COR-L47 (cell line): ENCODE measurements at regions not wholly inside any gene's neighbourhood (a gene's known extent, or its start where the extent isn't known, plus 50 kb on each side); places are given as distances from the start of the nearest gene placed in this dataset.

ENCODE experiments used
- DNase-seq: peaks from one replicate; lab custom pipeline; 2025; lab: John Stamatoyannopoulos, UW

- no peak for DNase-seq
Measured at GRCh38 chrX:20863649-20864048, 510.6 kb upstream of the CNKSR2 start.

GRCh38 chrX:20861113-20861512, 513.1 kb upstream of the CNKSR2 start:
- DNase-seq: no peak

GRCh38 chrX:20857746-20858145, 516.5 kb upstream of the CNKSR2 start:
- DNase-seq: no peak

- DNase-seq: no peak
Measured at GRCh38 chrX:20838477-20838876, 535.7 kb upstream of the CNKSR2 start.

- DNase-seq: peak; percentile 33
Measured at GRCh38 chrX:20829665-20830491, 544.3 kb upstream of the CNKSR2 start.

GRCh38 chrX:20825984-20826383, 548.2 kb upstream of the CNKSR2 start:
- DNase-seq: no peak

GRCh38 chrX:20803971-20804370, 537.3 kb upstream of the RPS6KA3 start:
- no peak for DNase-seq

GRCh38 chrX:20802036-20802435, 535.3 kb upstream of the RPS6KA3 start:
- DNase-seq: no peak

GRCh38 chrX:20796450-20796849, 529.7 kb upstream of the RPS6KA3 start:
- no peak for DNase-seq

GRCh38 chrX:20789103-20789502, 522.4 kb upstream of the RPS6KA3 start:
- DNase-seq: no peak

GRCh38 chrX:20767346-20767745, 500.6 kb upstream of the RPS6KA3 start:
- DNase-seq: no peak

GRCh38 chrX:20756585-20756984, 489.9 kb upstream of the RPS6KA3 start:
- no peak for DNase-seq

GRCh38 chrX:20753076-20753475, 486.4 kb upstream of the RPS6KA3 start:
- no peak for DNase-seq

- DNase-seq: no peak
Measured at GRCh38 chrX:20746690-20747089, 480.0 kb upstream of the RPS6KA3 start.

- no peak for DNase-seq
Measured at GRCh38 chrX:20743046-20743445, 476.3 kb upstream of the RPS6KA3 start.

GRCh38 chrX:20742106-20742505, 475.4 kb upstream of the RPS6KA3 start:
- DNase-seq: no peak

GRCh38 chrX:20740443-20740842, 473.7 kb upstream of the RPS6KA3 start:
- DNase-seq: no peak

- no peak for DNase-seq
Measured at GRCh38 chrX:20739038-20739745, 472.5 kb upstream of the RPS6KA3 start.

GRCh38 chrX:20729416-20729815, 462.7 kb upstream of the RPS6KA3 start:
- DNase-seq: no peak

GRCh38 chrX:20727447-20727846, 460.7 kb upstream of the RPS6KA3 start:
- DNase-seq: no peak

GRCh38 chrX:20720954-20721626, 454.4 kb upstream of the RPS6KA3 start:
- no peak for DNase-seq

- no peak for DNase-seq
Measured at GRCh38 chrX:20718592-20719380, 452.1 kb upstream of the RPS6KA3 start.
